ENCODE measurements at regions not wholly inside any gene's neighbourhood (a gene's known extent, or its start where the extent isn't known, plus 50 kb on each side); places are given as distances from the start of the nearest gene placed in this dataset.
"Not testable (repeated sequence)": the region's sequence is repeated elsewhere in the genome, so short reads cannot be mapped to it uniquely, and the experiment has no call there.

GRCh38 chr3:124620600-124621063 is 109.6 kb upstream of the UMPS start:
- peak; percentile 35 for DNase-seq

- no peak for DNase-seq
Observed at GRCh38 chr3:124621498-124621897, 108.8 kb upstream of the UMPS start.

- no peak for DNase-seq
Observed at GRCh38 chr3:124625074-124625473, 105.2 kb upstream of the UMPS start.

- DNase-seq = no peak
Observed at GRCh38 chr3:124627501-124627908, 102.7 kb upstream of the UMPS start.

GRCh38 chr3:124628863-124629262 is 101.4 kb upstream of the UMPS start:
- DNase-seq = no peak

GRCh38 chr3:124629497-124629896 is 100.8 kb upstream of the UMPS start:
- DNase-seq = no peak

- no peak for DNase-seq
Observed at GRCh38 chr3:124630960-124631359, 99.3 kb upstream of the UMPS start.

- no peak for DNase-seq
Observed at GRCh38 chr3:124631727-124632126, 98.5 kb upstream of the UMPS start.

- DNase-seq = no peak
Observed at GRCh38 chr3:124632566-124633140, 97.6 kb upstream of the UMPS start.

GRCh38 chr3:124633524-124633923 is 96.7 kb upstream of the UMPS start:
- DNase-seq = no peak

GRCh38 chr3:124634210-124635168 is 95.8 kb upstream of the UMPS start:
- no peak for DNase-seq

- no peak for DNase-seq
Observed at GRCh38 chr3:124635169-124635539, 95.1 kb upstream of the UMPS start.

GRCh38 chr3:124636101-124636862 is 94.0 kb upstream of the UMPS start:
- no peak for DNase-seq

GRCh38 chr3:124636863-124637296 is 93.4 kb upstream of the UMPS start:
- no peak for DNase-seq

GRCh38 chr3:124639406-124640237 is 90.6 kb upstream of the UMPS start:
- DNase-seq = peak; percentile 11

- DNase-seq = no peak
Observed at GRCh38 chr3:124640635-124641306, 89.5 kb upstream of the UMPS start.

- DNase-seq = no peak
Observed at GRCh38 chr3:124643453-124643852, 86.8 kb upstream of the UMPS start.

- not testable (repeated sequence) for DNase-seq
Observed at GRCh38 chr3:124646186-124646585, 84.1 kb upstream of the UMPS start.

- no peak for DNase-seq
Observed at GRCh38 chr3:124648551-124648950, 81.7 kb upstream of the UMPS start.

- DNase-seq = peak; percentile 27
Observed at GRCh38 chr3:124650798-124651197, 79.5 kb upstream of the UMPS start.

GRCh38 chr3:124651416-124651815 is 78.8 kb upstream of the UMPS start:
- not testable (repeated sequence) for DNase-seq

- DNase-seq = no peak
Observed at GRCh38 chr3:124652009-124652408, 78.2 kb upstream of the UMPS start.
